ENCODE measurements at regions not wholly inside any gene's neighbourhood (a gene's known extent, or its start where the extent isn't known, plus 50 kb on each side); places are given as distances from the start of the nearest gene placed in this dataset.

- H3K27ac ChIP-seq (ENCODE audit: insufficient read depth, low read depth, low read length, poor library complexity, severe bottlenecking): no peak overlapping the region
- H3K4me3 ChIP-seq (ENCODE audit: insufficient read depth, low read depth, low read length): no peak overlapping the region
- H3K27me3 ChIP-seq (ENCODE audit: control insufficient read depth, insufficient read depth, low read length, poor library complexity, severe bottlenecking): no peaks in the 10 kb centered on the region
Measured at GRCh38 chr12:75666126-75666938, 154.9 kb upstream of the KRR1 start.

GRCh38 chr12:75665216-75665615 lies 153.8 kb upstream of the KRR1 start:
- Histone ChIP-seq H3K36me3 (ENCODE audit: control insufficient read depth, insufficient read depth, low read length) (no peaks in the 10 kb centered on the region), H3K27ac (ENCODE audit: insufficient read depth, low read depth, low read length, poor library complexity, severe bottlenecking) (no peak overlapping the region), H3K9me3 (ENCODE audit: control insufficient read depth, low read length) (no peaks in the 10 kb centered on the region), H3K4me1 (ENCODE audit: control insufficient read depth, insufficient read depth, low read length) (no peaks in the 10 kb centered on the region), H3K27me3 (ENCODE audit: control insufficient read depth, insufficient read depth, low read length, poor library complexity, severe bottlenecking) (no peaks in the 10 kb centered on the region), H3K4me3 (ENCODE audit: insufficient read depth, low read depth, low read length) (no peak overlapping the region)
- 86 to 90% methylated on average over 2 of the region's 2 CpGs for WGBS, 2 experiments

More at GRCh38 chr12:75666126-75666938, 154.9 kb upstream of the KRR1 start:
- 72 to 74% methylated on average over 5 of the region's 5 CpGs for WGBS, 2 experiments
- Histone ChIP-seq H3K36me3 (ENCODE audit: control insufficient read depth, insufficient read depth, low read length) (no peaks in the 10 kb centered on the region), H3K9me3 (ENCODE audit: control insufficient read depth, low read length) (no peaks in the 10 kb centered on the region), H3K4me1 (ENCODE audit: control insufficient read depth, insufficient read depth, low read length) (no peaks in the 10 kb centered on the region)

- Histone ChIP-seq H3K9me3 (ENCODE audit: control insufficient read depth, low read length) (no peaks in the 10 kb centered on the region), H3K4me3 (ENCODE audit: insufficient read depth, low read depth, low read length) (no peak overlapping the region), H3K4me1 (ENCODE audit: control insufficient read depth, insufficient read depth, low read length) (no peaks in the 10 kb centered on the region), H3K36me3 (ENCODE audit: control insufficient read depth, insufficient read depth, low read length) (no peaks in the 10 kb centered on the region), H3K27me3 (ENCODE audit: control insufficient read depth, insufficient read depth, low read length, poor library complexity, severe bottlenecking) (no peaks in the 10 kb centered on the region), H3K27ac (ENCODE audit: insufficient read depth, low read depth, low read length, poor library complexity, severe bottlenecking) (no peak overlapping the region)
- WGBS, 2 experiments: 91 to 94% methylated on average over 2 of the region's 2 CpGs
Measured at GRCh38 chr12:75662511-75663159, 151.2 kb upstream of the KRR1 start.

GRCh38 chr12:75661908-75662307 lies 150.5 kb upstream of the KRR1 start:
- WGBS, 2 experiments: no CpG with 5 or more reads among the region's 1 CpG
- H3K27me3 ChIP-seq (ENCODE audit: control insufficient read depth, insufficient read depth, low read length, poor library complexity, severe bottlenecking): no peaks in the 10 kb centered on the region
- no peaks in the 10 kb centered on the region for H3K9me3 ChIP-seq (ENCODE audit: control insufficient read depth, low read length)
- no peaks in the 10 kb centered on the region for H3K36me3 ChIP-seq (ENCODE audit: control insufficient read depth, insufficient read depth, low read length)
- H3K4me1 ChIP-seq (ENCODE audit: control insufficient read depth, insufficient read depth, low read length): no peaks in the 10 kb centered on the region
- no peak overlapping the region for H3K27ac ChIP-seq (ENCODE audit: insufficient read depth, low read depth, low read length, poor library complexity, severe bottlenecking)
- H3K4me3 ChIP-seq (ENCODE audit: insufficient read depth, low read depth, low read length): no peak overlapping the region

GRCh38 chr12:75660805-75661404 lies 149.5 kb upstream of the KRR1 start:
- whole genome bisulfite sequencing, 2 experiments: 89 to 93% methylated on average over 3 of the region's 3 CpGs
- H3K27ac ChIP-seq (ENCODE audit: insufficient read depth, low read depth, low read length, poor library complexity, severe bottlenecking): no peak overlapping the region
- H3K4me3 ChIP-seq (ENCODE audit: insufficient read depth, low read depth, low read length): no peak overlapping the region
- H3K36me3 ChIP-seq (ENCODE audit: control insufficient read depth, insufficient read depth, low read length): no peaks in the 10 kb centered on the region
- H3K27me3 ChIP-seq (ENCODE audit: control insufficient read depth, insufficient read depth, low read length, poor library complexity, severe bottlenecking): no peaks in the 10 kb centered on the region
- H3K9me3 ChIP-seq (ENCODE audit: control insufficient read depth, low read length): no peaks in the 10 kb centered on the region
- H3K4me1 ChIP-seq (ENCODE audit: control insufficient read depth, insufficient read depth, low read length): no peaks in the 10 kb centered on the region

GRCh38 chr12:75660107-75660530 lies 148.7 kb upstream of the KRR1 start:
- H3K9me3 ChIP-seq (ENCODE audit: control insufficient read depth, low read length): no peaks in the 10 kb centered on the region
- H3K4me3 ChIP-seq (ENCODE audit: insufficient read depth, low read depth, low read length): no peak overlapping the region
- H3K27ac ChIP-seq (ENCODE audit: insufficient read depth, low read depth, low read length, poor library complexity, severe bottlenecking): no peak overlapping the region
- no peaks in the 10 kb centered on the region for H3K4me1 ChIP-seq (ENCODE audit: control insufficient read depth, insufficient read depth, low read length)
- H3K36me3 ChIP-seq (ENCODE audit: control insufficient read depth, insufficient read depth, low read length): no peaks in the 10 kb centered on the region
- H3K27me3 ChIP-seq (ENCODE audit: control insufficient read depth, insufficient read depth, low read length, poor library complexity, severe bottlenecking): no peaks in the 10 kb centered on the region
- 89 to 90% methylated on average over 4 of the region's 4 CpGs for WGBS, 2 experiments

- Histone ChIP-seq H3K27ac (ENCODE audit: insufficient read depth, low read depth, low read length, poor library complexity, severe bottlenecking) (no peak overlapping the region), H3K4me3 (ENCODE audit: insufficient read depth, low read depth, low read length) (no peak overlapping the region), H3K36me3 (ENCODE audit: control insufficient read depth, insufficient read depth, low read length) (no peaks in the 10 kb centered on the region), H3K27me3 (ENCODE audit: control insufficient read depth, insufficient read depth, low read length, poor library complexity, severe bottlenecking) (no peaks in the 10 kb centered on the region), H3K9me3 (ENCODE audit: control insufficient read depth, low read length) (no peaks in the 10 kb centered on the region), H3K4me1 (ENCODE audit: control insufficient read depth, insufficient read depth, low read length) (no peaks in the 10 kb centered on the region)
- 83 to 90% methylated on average over 8 to 9 of the region's 9 CpGs for WGBS, 2 experiments
Measured at GRCh38 chr12:75658901-75659823, 147.8 kb upstream of the KRR1 start.

GRCh38 chr12:75658286-75658685 lies 146.9 kb upstream of the KRR1 start:
- Histone ChIP-seq H3K4me1 (ENCODE audit: control insufficient read depth, insufficient read depth, low read length) (no peaks in the 10 kb centered on the region), H3K27me3 (ENCODE audit: control insufficient read depth, insufficient read depth, low read length, poor library complexity, severe bottlenecking) (no peaks in the 10 kb centered on the region), H3K9me3 (ENCODE audit: control insufficient read depth, low read length) (no peaks in the 10 kb centered on the region), H3K27ac (ENCODE audit: insufficient read depth, low read depth, low read length, poor library complexity, severe bottlenecking) (no peak overlapping the region), H3K36me3 (ENCODE audit: control insufficient read depth, insufficient read depth, low read length) (no peaks in the 10 kb centered on the region), H3K4me3 (ENCODE audit: insufficient read depth, low read depth, low read length) (no peak overlapping the region)

- Histone ChIP-seq H3K27ac (ENCODE audit: insufficient read depth, low read depth, low read length, poor library complexity, severe bottlenecking) (no peak overlapping the region), H3K27me3 (ENCODE audit: control insufficient read depth, insufficient read depth, low read length, poor library complexity, severe bottlenecking) (no peaks in the 10 kb centered on the region), H3K36me3 (ENCODE audit: control insufficient read depth, insufficient read depth, low read length) (no peaks in the 10 kb centered on the region), H3K4me3 (ENCODE audit: insufficient read depth, low read depth, low read length) (no peak overlapping the region), H3K9me3 (ENCODE audit: control insufficient read depth, low read length) (no peaks in the 10 kb centered on the region), H3K4me1 (ENCODE audit: control insufficient read depth, insufficient read depth, low read length) (no peaks in the 10 kb centered on the region)
- WGBS, 2 experiments: 95 to 96% methylated on average over 2 of the region's 2 CpGs
Measured at GRCh38 chr12:75657831-75658230, 146.4 kb upstream of the KRR1 start.
